ENCODE measurements at regions not wholly inside any gene's neighbourhood (a gene's known extent, or its start where the extent isn't known, plus 50 kb on each side); places are given as distances from the start of the nearest gene placed in this dataset.

GRCh38 chr14:101377069-101377468 lies 184.2 kb upstream of the DIO3 start:
- TF ChIP-seq TAF1 (IDR thresholded peaks at IDR 0.05; ENCODE audit: low read depth, low read length) (no peak), POLR2AphosphoS5 (IDR thresholded peaks at IDR 0.05; ENCODE audit: low read depth, low read length) (no peak), POLR2A (IDR thresholded peaks at IDR 0.05; ENCODE audit: low read depth, low read length) (no peak)
